Lung (tissue), 11 donors: ENCODE measurements at regions not wholly inside any gene's neighbourhood (a gene's known extent, or its start where the extent isn't known, plus 50 kb on each side); places are given as distances from the start of the nearest gene placed in this dataset.

Source experiments
- ATAC-seq: fragments of 200-7000 bp; cut with Tn5 transposase; one replicate; pipeline ENCODE4 v1.9.1; 2020; ENCODE audit warnings: moderate number of reproducible peaks; ENCODE audit not compliant: insufficient read depth, low FRiP score
- DNase-seq, 3 donors: peaks; one replicate each; pipeline ENCODE4 v3.0.0-alpha.2; 2013 to 2017
- H3K27ac ChIP-seq, 2 donors: one replicate each; pipeline ENCODE4 v1.5.1; 2013; ENCODE audit warnings: mild to moderate bottlenecking in 2 of 2, moderate library complexity in 2 of 2, control low read depth in 1 of 2, inconsistent platforms in 1 of 2, low read depth in 1 of 2, low read length in 1 of 2
- H3K27me3 ChIP-seq, 3 donors: one replicate each; pipeline ENCODE4 v1.5.1; 2013; ENCODE audit warnings: low read length in 2 of 3; ENCODE audit not compliant: control insufficient read depth in 3 of 3, insufficient read depth in 3 of 3
- H3K36me3 ChIP-seq, 4 donors: one replicate each; pipeline ENCODE4 v1.5.1; 2013; ENCODE audit warnings: low read length in 4 of 4, mild to moderate bottlenecking in 1 of 4, moderate library complexity in 1 of 4; ENCODE audit not compliant: control insufficient read depth in 4 of 4, insufficient read depth in 4 of 4
- H3K4me1 ChIP-seq, 5 donors: one replicate each; pipeline ENCODE4 v1.5.1; 2013; ENCODE audit warnings: low read length in 5 of 5, mild to moderate bottlenecking in 2 of 5, moderate library complexity in 1 of 5; ENCODE audit not compliant: control insufficient read depth in 5 of 5, insufficient read depth in 5 of 5
- H3K4me3 ChIP-seq: one replicate; pipeline ENCODE4 v1.5.1; 2013; ENCODE audit warnings: mild to moderate bottlenecking, control low read depth, moderate library complexity
- H3K9ac ChIP-seq, 2 donors: one replicate each; pipeline ENCODE4 v1.5.1; 2013; ENCODE audit warnings: low read length in 2 of 2, control low read depth in 1 of 2; ENCODE audit not compliant: insufficient read depth in 1 of 2
- H3K9me3 ChIP-seq, 4 donors: one replicate each; pipeline ENCODE4 v1.5.1; 2013; ENCODE audit warnings: low read length in 3 of 4, mild to moderate bottlenecking in 1 of 4, moderate library complexity in 1 of 4; ENCODE audit not compliant: control insufficient read depth in 4 of 4, insufficient read depth in 3 of 4
- CTCF ChIP-seq: IDR thresholded peaks from 2 replicates; pipeline ENCODE4 v1.5.1; 2012; ENCODE audit warnings: mild to moderate bottlenecking; ENCODE audit errors: control extremely low read depth, extremely low read depth
- WGBS, 2 donors: extraction: QIAGEN DNeasy Blood & Tissue Kit; methylation state at CpG; one replicate each; pipeline ENCODE4 v1.1.7; 2013; 5-methylcytosine and 5-hydroxymethylcytosine counted together
- donor health status: control.
- donor health status: control.
- donor health status: Bipolar disorder and iron deficiency.
- donor health status: healthy.
- donor health status: DM: yes; HTN: yes; CAD: no.

DNA sequence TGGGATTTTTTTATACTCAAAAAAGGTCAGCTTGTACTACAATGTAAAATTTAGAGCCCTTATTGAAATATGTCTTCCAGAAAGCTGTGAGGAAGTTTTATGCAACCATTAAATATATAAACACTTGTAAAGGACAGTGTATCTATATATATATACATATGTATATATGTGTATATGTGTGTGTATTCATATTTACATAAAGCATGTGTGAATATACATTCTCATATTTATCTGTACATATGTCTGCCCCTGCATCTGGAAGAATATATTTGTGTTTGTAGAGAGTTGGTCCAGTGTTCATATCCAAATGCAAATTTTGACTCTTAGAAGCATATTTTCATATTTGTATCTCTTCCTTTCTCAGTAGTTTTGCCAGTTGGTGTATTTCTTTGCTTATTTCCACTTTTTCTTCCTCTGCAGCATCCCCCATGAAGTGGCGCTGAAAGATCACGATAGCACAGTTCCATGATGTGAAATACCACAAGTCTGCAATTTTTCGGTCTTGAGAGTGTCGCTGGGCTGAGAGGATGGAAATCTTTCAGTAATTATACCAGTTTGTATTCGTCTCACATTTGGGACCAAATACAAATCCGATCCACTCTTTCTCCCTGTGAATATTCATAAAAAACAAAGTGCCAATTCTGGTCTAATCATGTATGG is 311.7 kb upstream of the DPH6 start:
- no peak overlapping the region for H3K9ac ChIP-seq
- no peaks in the 10 kb centered on the region for H3K36me3 ChIP-seq
- H3K27ac ChIP-seq, result no peak overlapping the region
- no peak for TF ChIP-seq CTCF
- peaks cover 0 to 2% (median 0%) of the 10 kb centered on the region in 4 donors for H3K9me3 ChIP-seq
- H3K4me3 ChIP-seq, result no peak overlapping the region
- DNase-seq (peak in 2 of 3 donors; percentile 9 to 11), ATAC-seq (no peak)
- no peaks in the 10 kb centered on the region for H3K4me1 ChIP-seq
- no peaks in the 10 kb centered on the region for H3K27me3 ChIP-seq
- 87 to 89% methylated on average over 6 of the region's 6 CpGs for WGBS, 2 donors

- H3K4me3 ChIP-seq, result no peak overlapping the region
- no peak for TF ChIP-seq CTCF
- H3K4me1 ChIP-seq, result no peaks in the 10 kb centered on the region
- 80 to 85% methylated on average over 3 of the region's 3 CpGs for WGBS, 2 donors
- H3K9me3 ChIP-seq, result peaks cover 0 to 2% (median 0%) of the 10 kb centered on the region in 4 donors
- H3K27me3 ChIP-seq, result no peaks in the 10 kb centered on the region
- H3K27ac ChIP-seq, result no peak overlapping the region
- DNase-seq (no peak), ATAC-seq (no peak)
- no peaks in the 10 kb centered on the region for H3K36me3 ChIP-seq
- no peak overlapping the region for H3K9ac ChIP-seq
Measured at GRCh38 chr15:35858707-35859106, 312.7 kb upstream of the DPH6 start.

- Histone ChIP-seq H3K27me3 (no peaks in the 10 kb centered on the region), H3K9me3 (no peaks in the 10 kb centered on the region), H3K4me1 (no peaks in the 10 kb centered on the region), H3K9ac (no peak overlapping the region), H3K27ac (no peak overlapping the region), H3K4me3 (no peak overlapping the region), H3K36me3 (no peaks in the 10 kb centered on the region)
- ATAC-seq, result no peak
- WGBS, 2 donors, result 88 to 91% methylated on average over 2 of the region's 2 CpGs
- no peak for TF ChIP-seq CTCF
- no peak for DNase-seq
Measured at GRCh38 chr15:35863655-35864054, 317.7 kb upstream of the DPH6 start.

GRCh38 chr15:35867356-35867755 is 321.4 kb upstream of the DPH6 start:
- TF ChIP-seq CTCF, result no peak
- Histone ChIP-seq H3K27ac (no peak overlapping the region), H3K9me3 (no peaks in the 10 kb centered on the region), H3K9ac (no peak overlapping the region), H3K36me3 (no peaks in the 10 kb centered on the region), H3K4me3 (no peak overlapping the region), H3K27me3 (no peaks in the 10 kb centered on the region), H3K4me1 (no peaks in the 10 kb centered on the region)
- DNase-seq (peak in 2 of 3 donors; percentile 14 to 42), ATAC-seq (no peak)
- WGBS, 2 donors, result 67 to 86% methylated on average over 4 of the region's 4 CpGs
